ENCODE measurements at regions not wholly inside any gene's neighbourhood (a gene's known extent, or its start where the extent isn't known, plus 50 kb on each side); places are given as distances from the start of the nearest gene placed in this dataset.

DNA sequence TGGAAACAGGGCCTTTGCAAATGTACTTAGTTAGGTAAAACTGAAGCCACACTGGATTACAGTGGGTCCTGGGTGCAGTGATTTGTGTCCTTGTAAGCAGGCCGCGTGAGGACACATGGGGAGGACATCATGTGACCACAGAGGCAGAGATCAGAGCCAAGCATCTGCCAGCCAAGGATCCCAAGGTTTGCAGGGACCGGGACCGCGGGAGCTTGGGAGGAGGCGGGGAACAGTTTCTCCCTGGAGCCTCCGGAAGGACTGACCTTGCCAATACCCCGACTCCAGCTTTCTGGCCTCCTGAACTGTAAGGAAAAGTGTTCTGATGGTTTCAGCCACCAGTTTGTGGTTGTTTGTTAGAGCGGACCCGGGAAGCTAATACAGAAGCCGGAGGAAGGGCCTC is 500.9 kb downstream of the PREX1 start:
- TF ChIP-seq CTCF (IDR thresholded peaks at IDR 0.05) (no peak), POLR2A (IDR thresholded peaks at IDR 0.05) (no peak), POLR2AphosphoS5 (IDR thresholded peaks at IDR 0.05; ENCODE audit: insufficient read depth in 1 of 2, low read depth in 1 of 2) (no peak)
